Vagina (tissue), 2 donors: ENCODE measurements at regions not wholly inside any gene's neighbourhood (a gene's known extent, or its start where the extent isn't known, plus 50 kb on each side); places are given as distances from the start of the nearest gene placed in this dataset.

Experiments
- CTCF ChIP-seq, 3 experiments: fragments of 450-650 bp in 2 of 3; fragments of 200-600 bp in 1 of 3; sonication (generic) in 1 of 3; IDR thresholded peaks; one replicate each; pipeline ENCODE4 v1.5.1; 2017 to 2019; ENCODE audit warnings: antibody characterized with exemption in 3 of 3, mild to moderate bottlenecking in 2 of 3, moderate library complexity in 2 of 3
- POLR2AphosphoS5 ChIP-seq, 2 donors: sonication (generic); formaldehyde crosslinking; IDR thresholded peaks; one replicate each; pipeline ENCODE4 v1.9.0; 2017; ENCODE audit warnings: antibody characterized with exemption in 2 of 2, mild to moderate bottlenecking in 2 of 2, low read depth in 1 of 2; ENCODE audit not compliant: insufficient read depth in 1 of 2

DNA sequence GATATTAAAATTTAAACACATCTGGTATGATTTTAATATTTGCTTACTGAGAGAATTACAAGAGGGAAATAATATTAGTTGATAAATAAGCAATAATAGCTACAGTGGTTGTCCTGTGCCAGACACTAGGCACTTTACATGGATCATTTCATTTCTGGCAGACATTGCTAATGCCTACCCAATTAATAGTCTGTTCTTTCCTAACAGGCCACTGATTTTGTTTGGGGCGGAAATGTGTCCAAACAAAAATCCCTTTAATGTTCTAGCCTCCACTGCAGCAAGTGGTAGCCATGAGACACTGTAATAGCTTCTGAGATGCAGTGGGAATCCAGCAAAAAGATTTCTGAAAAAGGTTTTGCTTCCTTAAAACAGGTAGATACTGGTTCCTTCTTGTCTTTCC, 527.4 kb downstream of the CSNK1G3 start:
- TF ChIP-seq CTCF (IDR thresholded peaks at IDR 0.05): no peak
- no peak for TF ChIP-seq POLR2AphosphoS5 (IDR thresholded peaks at IDR 0.05; ENCODE audit: insufficient read depth in 1 of 2, low read depth in 1 of 2)
